ENCODE measurements at regions not wholly inside any gene's neighbourhood (a gene's known extent, or its start where the extent isn't known, plus 50 kb on each side); places are given as distances from the start of the nearest gene placed in this dataset.

- Histone ChIP-seq H3K4me2 (no peak overlapping the region), H3K4me3 (no peak overlapping the region), H3K27me3 (ENCODE audit: insufficient read depth, low read depth) (no peaks in the 10 kb centered on the region), H3F3A (ENCODE audit: insufficient read depth, low read depth) (no peaks in the 10 kb centered on the region), H3K27ac (no peak overlapping the region), H4K20me1 (ENCODE audit: insufficient read depth) (no peaks in the 10 kb centered on the region), H3K9me3 (ENCODE audit: insufficient read depth, low read depth) (no peaks in the 10 kb centered on the region), H3K4me1 (replicated peaks; ENCODE audit: insufficient read depth) (no peaks in the 10 kb centered on the region), H2AFZ (no peak overlapping the region), H3K79me2 (ENCODE audit: low read depth) (no peaks in the 10 kb centered on the region), H3K9me2 (ENCODE audit: insufficient read depth) (no peaks in the 10 kb centered on the region), H3K36me3 (ENCODE audit: low read depth) (no peaks in the 10 kb centered on the region)
- BruUV-seq (replicated peaks): no TSS peak
- no peak for DNase-seq
- TF ChIP-seq EZH2 (IDR thresholded peaks at IDR 0.05; ENCODE audit: low read depth) (no peak), CTCF (conservative IDR thresholded peaks at IDR 0.05) (no peak)
- POLR2A ChIA-PET (ENCODE audit: unreplicated experiment): no interaction called here
- CTCF ChIA-PET: no interaction called here
- intact Hi-C loops (cut with micrococcal nuclease; ENCODE audit: unreplicated experiment): no loop called here
Observed at GRCh38 chr4:13174001-13174400, 310.1 kb downstream of the RAB28 start.

- no peaks in the 10 kb centered on the region for H3K9me3 ChIP-seq (ENCODE audit: insufficient read depth, low read depth)
- BruUV-seq (replicated peaks): no TSS peak
- H3K4me3 ChIP-seq: no peak overlapping the region
- no peaks in the 10 kb centered on the region for H3K27me3 ChIP-seq (ENCODE audit: insufficient read depth, low read depth)
- H3K4me1 ChIP-seq (replicated peaks; ENCODE audit: insufficient read depth): no peaks in the 10 kb centered on the region
- H2AFZ ChIP-seq: no peak overlapping the region
- no peaks in the 10 kb centered on the region for H4K20me1 ChIP-seq (ENCODE audit: insufficient read depth)
- ChIA-PET CTCF (no interaction called here), POLR2A (ENCODE audit: unreplicated experiment) (no interaction called here)
- DNase-seq: no peak
- H3K9me2 ChIP-seq (ENCODE audit: insufficient read depth): no peaks in the 10 kb centered on the region
- intact Hi-C loops (cut with micrococcal nuclease; ENCODE audit: unreplicated experiment): no loop called here
- no peaks in the 10 kb centered on the region for H3F3A ChIP-seq (ENCODE audit: insufficient read depth, low read depth)
- no peak overlapping the region for H3K27ac ChIP-seq
- TF ChIP-seq CTCF (conservative IDR thresholded peaks at IDR 0.05) (no peak), EZH2 (IDR thresholded peaks at IDR 0.05; ENCODE audit: low read depth) (no peak)
- H3K36me3 ChIP-seq (ENCODE audit: low read depth): no peaks in the 10 kb centered on the region
- H3K79me2 ChIP-seq (ENCODE audit: low read depth): no peaks in the 10 kb centered on the region
- no peak overlapping the region for H3K4me2 ChIP-seq
Observed at GRCh38 chr4:13171292-13172057, 312.7 kb downstream of the RAB28 start.

- H2AFZ ChIP-seq: no peak overlapping the region
- CTCF ChIA-PET: no interaction called here
Observed at GRCh38 chr4:13169731-13170525, 314.2 kb downstream of the RAB28 start.

More at GRCh38 chr4:13169731-13170525, 314.2 kb downstream of the RAB28 start:
- H3K79me2 ChIP-seq (ENCODE audit: low read depth): no peaks in the 10 kb centered on the region
- H3K4me1 ChIP-seq (replicated peaks; ENCODE audit: insufficient read depth): no peaks in the 10 kb centered on the region
- no peaks in the 10 kb centered on the region for H3K36me3 ChIP-seq (ENCODE audit: low read depth)
- no peak overlapping the region for H3K27ac ChIP-seq
- no peaks in the 10 kb centered on the region for H3K27me3 ChIP-seq (ENCODE audit: insufficient read depth, low read depth)
- TF ChIP-seq EZH2 (IDR thresholded peaks at IDR 0.05; ENCODE audit: low read depth) (no peak), CTCF (conservative IDR thresholded peaks at IDR 0.05) (no peak)
- H3K9me2 ChIP-seq (ENCODE audit: insufficient read depth): no peaks in the 10 kb centered on the region
- POLR2A ChIA-PET (ENCODE audit: unreplicated experiment): no interaction called here
- no peaks in the 10 kb centered on the region for H3K9me3 ChIP-seq (ENCODE audit: insufficient read depth, low read depth)
- H4K20me1 ChIP-seq (ENCODE audit: insufficient read depth): no peaks in the 10 kb centered on the region
- DNase-seq: no peak
- no peak overlapping the region for H3K4me2 ChIP-seq
- intact Hi-C loops (cut with micrococcal nuclease; ENCODE audit: unreplicated experiment): no loop called here
- H3F3A ChIP-seq (ENCODE audit: insufficient read depth, low read depth): no peaks in the 10 kb centered on the region
- no TSS peak for BruUV-seq (replicated peaks)
- no peak overlapping the region for H3K4me3 ChIP-seq

All from PC-9 (cell line).